Naive thymus-derived CD4-positive, alpha-beta T cell (primary cell): ENCODE measurements at regions not wholly inside any gene's neighbourhood (a gene's known extent, or its start where the extent isn't known, plus 50 kb on each side); places are given as distances from the start of the nearest gene placed in this dataset.

ENCODE experiments used
- ATAC-seq: fragments of 150-1000 bp; cut with Tn5 transposase; 2 replicates; pipeline ENCODE4 v1.10.0; 2021; ENCODE audit warnings: mild to moderate bottlenecking, moderate library complexity
- CTCF ChIA-PET: fragments of 350-600 bp; sonication (Branson Sonifier 250); formaldehyde crosslinking; loops from one replicate; lab custom pipeline; 2021; ENCODE audit warnings: antibody characterized with exemption; lab: Charles Lee
- POLR2A ChIA-PET: fragments of 350-600 bp; sonication (Branson Sonifier 250); formaldehyde crosslinking; loops from one replicate; lab custom pipeline; 2021; ENCODE audit warnings: antibody characterized with exemption, inconsistent platforms; lab: Charles Lee
- DNase-seq, 9 donors: peaks; one replicate each; pipeline versions ENCODE4 v3.0.0 to v3.0.0-alpha.2; 2020 to 2022; ENCODE audit warnings: mixed read lengths in 1 of 9
- H3K27ac ChIP-seq: one replicate; pipeline ENCODE4 v1.7.0; 2013; ENCODE audit warnings: mild to moderate bottlenecking, low read depth, low read length, moderate library complexity
- H3K27me3 ChIP-seq, 2 donors: one replicate each; pipeline ENCODE4 v1.7.0; 2013; ENCODE audit warnings: low read length in 2 of 2, mild to moderate bottlenecking in 2 of 2, moderate library complexity in 2 of 2; ENCODE audit not compliant: control insufficient read depth in 2 of 2, insufficient read depth in 2 of 2
- H3K36me3 ChIP-seq, 3 experiments: 1 replicate in 2 of 3; 2 replicates in 1 of 3; pipeline ENCODE4 v1.7.0; 2013; ENCODE audit warnings: low read length in 3 of 3, mild to moderate bottlenecking in 3 of 3, moderate library complexity in 1 of 3; ENCODE audit not compliant: insufficient read depth in 3 of 3, control insufficient read depth in 2 of 3
- H3K4me1 ChIP-seq, 2 donors: one replicate each; pipeline ENCODE4 v1.7.0; 2013; ENCODE audit warnings: low read length in 2 of 2, mild to moderate bottlenecking in 2 of 2, moderate library complexity in 1 of 2; ENCODE audit not compliant: control insufficient read depth in 2 of 2, insufficient read depth in 2 of 2
- H3K4me3 ChIP-seq: 2 replicates; pipeline ENCODE4 v1.7.0; 2013; ENCODE audit warnings: mild to moderate bottlenecking, low read length
- H3K9me3 ChIP-seq, 3 experiments: 1 replicate in 2 of 3; 2 replicates in 1 of 3; pipeline ENCODE4 v1.7.0; 2013; ENCODE audit warnings: low read length in 3 of 3; ENCODE audit not compliant: control insufficient read depth in 2 of 3
- H3K27ac Mint-ChIP-seq, 9 donors: one replicate each; pipeline ENCODE4 v1.8.0; 2020 to 2022; ENCODE audit warnings: mixed read lengths in 9 of 9, mild to moderate bottlenecking in 8 of 9, moderate library complexity in 5 of 9, inconsistent platforms in 2 of 9
- H3K27me3 Mint-ChIP-seq, 5 donors: one replicate each; pipeline ENCODE4 v1.8.0; 2021 to 2022; ENCODE audit warnings: mixed read lengths in 5 of 5, mild to moderate bottlenecking in 1 of 5
- H3K36me3 Mint-ChIP-seq, 5 donors: one replicate each; pipeline ENCODE4 v1.8.0; 2020 to 2022; ENCODE audit warnings: mixed read lengths in 5 of 5, mild to moderate bottlenecking in 3 of 5, inconsistent platforms in 1 of 5
- H3K4me1 Mint-ChIP-seq, 7 donors: one replicate each; pipeline ENCODE4 v1.8.0; 2020 to 2022; ENCODE audit warnings: mixed read lengths in 7 of 7, mild to moderate bottlenecking in 3 of 7, inconsistent platforms in 1 of 7
- H3K4me3 Mint-ChIP-seq, 10 donors: one replicate each; pipeline ENCODE4 v1.8.0; 2020 to 2022; ENCODE audit warnings: mild to moderate bottlenecking in 10 of 10, mixed read lengths in 10 of 10, moderate library complexity in 6 of 10, inconsistent platforms in 2 of 10
- H3K9me3 Mint-ChIP-seq, 11 donors: one replicate each; pipeline ENCODE4 v1.8.0; 2020 to 2022; ENCODE audit warnings: mixed read lengths in 11 of 11, mild to moderate bottlenecking in 4 of 11, inconsistent platforms in 1 of 11, moderate library complexity in 1 of 11
- intact Hi-C, 2 donors: fragments of 100-400 bp; cut with micrococcal nuclease; formaldehyde crosslinking; loops; one replicate each; pipeline ENCODE4 v1.15.1; 2023

DNA sequence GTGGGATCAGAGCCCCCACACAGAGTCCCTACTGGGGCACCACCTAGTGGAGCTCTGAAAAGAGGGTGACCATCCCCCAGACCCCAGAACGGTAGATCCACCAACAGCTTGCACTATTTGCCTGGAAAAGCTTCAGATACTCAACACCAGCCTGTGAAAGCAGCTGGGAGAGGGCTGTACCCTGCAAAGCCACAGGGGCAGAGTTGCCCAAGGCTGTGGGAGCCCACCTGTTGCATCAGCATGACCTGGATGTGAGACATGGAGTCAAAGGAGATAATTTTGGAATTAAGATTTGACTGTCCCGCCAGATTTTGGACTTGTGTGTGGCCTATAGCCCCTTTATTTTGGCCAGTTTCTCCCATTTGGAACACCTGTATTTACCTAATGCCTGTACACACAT is 260.4 kb downstream of the TBX18 start:
- no peaks in the 10 kb centered on the region for H3K36me3 Mint-ChIP-seq
- H3K36me3 ChIP-seq, result no peaks in the 10 kb centered on the region
- H3K27ac ChIP-seq, result no peak overlapping the region
- H3K9me3 ChIP-seq, result no peaks in the 10 kb centered on the region
- intact Hi-C loops, result no loop called here
- no peak for ATAC-seq
- no peak overlapping the region for H3K4me3 ChIP-seq
- DNase-seq, result no peak
- H3K27me3 Mint-ChIP-seq, result no peaks in the 10 kb centered on the region
- H3K4me1 Mint-ChIP-seq, result no peaks in the 10 kb centered on the region
- ChIA-PET CTCF (no interaction called here), POLR2A (no interaction called here)
- no peak overlapping the region for H3K27ac Mint-ChIP-seq
- H3K4me3 Mint-ChIP-seq, result no peak overlapping the region
- H3K27me3 ChIP-seq, result no peaks in the 10 kb centered on the region
- H3K4me1 ChIP-seq, result no peaks in the 10 kb centered on the region
- H3K9me3 Mint-ChIP-seq, result peaks cover 1 to 32% (median 13%) of the 10 kb centered on the region in 11 donors

GRCh38 chr6:84501315-84501714 is 263.1 kb downstream of the TBX18 start:
- no peaks in the 10 kb centered on the region for H3K27me3 ChIP-seq
- Mint-ChIP-seq H3K36me3 (no peaks in the 10 kb centered on the region), H3K4me1 (no peaks in the 10 kb centered on the region), H3K9me3 (peaks cover 2 to 26% (median 10%) of the 10 kb centered on the region in 11 donors), H3K27ac (no peak overlapping the region), H3K4me3 (no peak overlapping the region), H3K27me3 (no peaks in the 10 kb centered on the region)
- no peak for ATAC-seq
- no peaks in the 10 kb centered on the region for H3K4me1 ChIP-seq
- CTCF ChIA-PET, result no interaction called here
- intact Hi-C loops, result no loop called here
- no peak for DNase-seq
- no peak overlapping the region for H3K4me3 ChIP-seq
- no peaks in the 10 kb centered on the region for H3K9me3 ChIP-seq
- H3K27ac ChIP-seq, result no peak overlapping the region
- POLR2A ChIA-PET, result no interaction called here
- H3K36me3 ChIP-seq, result no peaks in the 10 kb centered on the region

GRCh38 chr6:84500726-84501125 is 263.7 kb downstream of the TBX18 start:
- Histone ChIP-seq H3K36me3 (no peaks in the 10 kb centered on the region), H3K27me3 (no peaks in the 10 kb centered on the region), H3K4me1 (no peaks in the 10 kb centered on the region), H3K4me3 (no peak overlapping the region), H3K27ac (no peak overlapping the region), H3K9me3 (no peaks in the 10 kb centered on the region)
- Mint-ChIP-seq H3K27ac (no peak overlapping the region), H3K4me1 (no peaks in the 10 kb centered on the region), H3K9me3 (peaks cover 2 to 26% (median 10%) of the 10 kb centered on the region in 11 donors), H3K4me3 (no peak overlapping the region), H3K27me3 (no peaks in the 10 kb centered on the region), H3K36me3 (no peaks in the 10 kb centered on the region)
- POLR2A ChIA-PET, result no interaction called here
- CTCF ChIA-PET, result no interaction called here
- no peak for DNase-seq
- ATAC-seq, result no peak
- intact Hi-C loops, result no loop called here

GRCh38 chr6:84498905-84499304 is 265.5 kb downstream of the TBX18 start:
- no peak for DNase-seq
- no peak for ATAC-seq
- H3K9me3 Mint-ChIP-seq, result peaks cover 0 to 26% (median 10%) of the 10 kb centered on the region in 11 donors
- no peaks in the 10 kb centered on the region for H3K9me3 ChIP-seq
- H3K27me3 ChIP-seq, result no peaks in the 10 kb centered on the region
- no peak overlapping the region for H3K4me3 ChIP-seq
- POLR2A ChIA-PET, result no interaction called here
- no peak overlapping the region for H3K4me3 Mint-ChIP-seq
- CTCF ChIA-PET, result no interaction called here
- no peaks in the 10 kb centered on the region for H3K27me3 Mint-ChIP-seq
- no peaks in the 10 kb centered on the region for H3K36me3 ChIP-seq
- H3K27ac Mint-ChIP-seq, result no peak overlapping the region
- no peaks in the 10 kb centered on the region for H3K4me1 ChIP-seq
- no peaks in the 10 kb centered on the region for H3K4me1 Mint-ChIP-seq
- H3K36me3 Mint-ChIP-seq, result no peaks in the 10 kb centered on the region
- intact Hi-C loops, result no loop called here
- no peak overlapping the region for H3K27ac ChIP-seq

- POLR2A ChIA-PET, result no interaction called here
- no peaks in the 10 kb centered on the region for H3K9me3 ChIP-seq
- no peaks in the 10 kb centered on the region for H3K4me1 Mint-ChIP-seq
Observed at GRCh38 chr6:84492241-84493165, 265.1 kb upstream of the CEP162 start.

GRCh38 chr6:84489598-84489997 is 262.2 kb upstream of the CEP162 start:
- CTCF ChIA-PET, result no interaction called here
- Histone ChIP-seq H3K27me3 (no peaks in the 10 kb centered on the region), H3K9me3 (no peaks in the 10 kb centered on the region), H3K4me3 (no peak overlapping the region), H3K27ac (no peak overlapping the region), H3K4me1 (no peaks in the 10 kb centered on the region), H3K36me3 (no peaks in the 10 kb centered on the region)
- Mint-ChIP-seq H3K27me3 (no peaks in the 10 kb centered on the region), H3K36me3 (no peaks in the 10 kb centered on the region), H3K9me3 (peaks cover 0 to 13% (median 4%) of the 10 kb centered on the region in 11 donors), H3K4me1 (no peaks in the 10 kb centered on the region), H3K27ac (no peak overlapping the region), H3K4me3 (no peak overlapping the region)
- POLR2A ChIA-PET, result no interaction called here
- no peak for ATAC-seq
- intact Hi-C loops, result no loop called here
- DNase-seq, result no peak

More at GRCh38 chr6:84492241-84493165, 265.1 kb upstream of the CEP162 start:
- DNase-seq (no peak), ATAC-seq (no peak)
- Mint-ChIP-seq H3K27me3 (no peaks in the 10 kb centered on the region), H3K27ac (no peak overlapping the region), H3K9me3 (peaks cover 0 to 11% (median 4%) of the 10 kb centered on the region in 11 donors), H3K4me3 (no peak overlapping the region), H3K36me3 (no peaks in the 10 kb centered on the region)
- intact Hi-C loops, result no loop called here
- Histone ChIP-seq H3K27me3 (no peaks in the 10 kb centered on the region), H3K4me1 (no peaks in the 10 kb centered on the region), H3K27ac (no peak overlapping the region), H3K36me3 (no peaks in the 10 kb centered on the region), H3K4me3 (no peak overlapping the region)
- CTCF ChIA-PET, result no interaction called here

GRCh38 chr6:84486526-84486925 is 259.1 kb upstream of the CEP162 start:
- Histone ChIP-seq H3K4me1 (no peaks in the 10 kb centered on the region), H3K27me3 (no peaks in the 10 kb centered on the region), H3K9me3 (no peaks in the 10 kb centered on the region), H3K27ac (no peak overlapping the region), H3K4me3 (no peak overlapping the region), H3K36me3 (no peaks in the 10 kb centered on the region)
- Mint-ChIP-seq H3K9me3 (peaks cover 0 to 32% (median 6%) of the 10 kb centered on the region in 11 donors), H3K4me3 (no peak overlapping the region), H3K36me3 (no peaks in the 10 kb centered on the region), H3K27ac (no peak overlapping the region), H3K4me1 (no peaks in the 10 kb centered on the region), H3K27me3 (no peaks in the 10 kb centered on the region)
- POLR2A ChIA-PET, result no interaction called here
- DNase-seq, result no peak
- intact Hi-C loops, result no loop called here
- CTCF ChIA-PET, result no interaction called here
- no peak for ATAC-seq
